ENCODE measurements at regions not wholly inside any gene's neighbourhood (a gene's known extent, or its start where the extent isn't known, plus 50 kb on each side); places are given as distances from the start of the nearest gene placed in this dataset.

GRCh38 chr7:22563621-22564241 is 63.7 kb upstream of the STEAP1B start:
- Histone ChIP-seq H3K36me3 (no peaks in the 10 kb centered on the region), H3K27me3 (no peaks in the 10 kb centered on the region), H3K9me3 (no peaks in the 10 kb centered on the region), H3K4me3 (replicated peaks in 1 of 3) (no peak overlapping the region), H3K4me1 (peaks cover 5 to 52% of the 10 kb centered on the region in 2 donors), H3K27ac (peak overlapping the region in 1 of 3 donors; percentile 20)
- DNase-seq = no peak
- intact Hi-C loops (cut with DNase I) = loop anchor here (5.0 kb wide), 3 partner anchors 164 to 494 kb away; partner anchors contain the start of gene IL6
- no peak for TF ChIP-seq POLR2A (IDR thresholded peaks at IDR 0.05)
- no peak for TF ChIP-seq CTCF (IDR thresholded peaks at IDR 0.05)
- 64 to 69% methylated on average over 10 of the region's 11 CpGs for WGBS, 2 donors

GRCh38 chr7:22563032-22563501 is 63.1 kb upstream of the STEAP1B start:
- Histone ChIP-seq H3K9me3 (no peaks in the 10 kb centered on the region), H3K4me1 (peaks cover 5 to 52% of the 10 kb centered on the region in 2 donors)

GRCh38 chr7:22561895-22562593 is 62.1 kb upstream of the STEAP1B start:
- peak; percentile 58 for DNase-seq
- Histone ChIP-seq H3K27ac (peak overlapping the region; percentile 39 to 81 (median 46)), H3K4me1 (peaks cover 5 to 52% of the 10 kb centered on the region in 2 donors), H3K4me3 (replicated peaks in 1 of 3) (no peak overlapping the region), H3K9me3 (no peaks in the 10 kb centered on the region), H3K27me3 (no peaks in the 10 kb centered on the region), H3K36me3 (no peaks in the 10 kb centered on the region)
- intact Hi-C loops (cut with DNase I) = loop anchor here (5.0 kb wide), 3 partner anchors 165 to 495 kb away; partner anchors contain the start of gene IL6
- WGBS, 2 donors = 49 to 54% methylated on average over 5 of the region's 5 CpGs
- TF ChIP-seq CTCF (IDR thresholded peaks at IDR 0.05) (peak in 1 of 6 experiments; percentile 12), POLR2A (IDR thresholded peaks at IDR 0.05) (peak in 1 of 2 donors; percentile 6)

More at GRCh38 chr7:22563032-22563501, 63.1 kb upstream of the STEAP1B start:
- Histone ChIP-seq H3K4me3 (replicated peaks in 1 of 3) (no peak overlapping the region), H3K36me3 (no peaks in the 10 kb centered on the region), H3K27me3 (no peaks in the 10 kb centered on the region), H3K27ac (peak overlapping the region in 1 of 3 donors; percentile 46)
- TF ChIP-seq CTCF (IDR thresholded peaks at IDR 0.05) = no peak
- no peak for TF ChIP-seq POLR2A (IDR thresholded peaks at IDR 0.05)
- DNase-seq = no peak
- 34 to 49% methylated on average over 10 of the region's 10 CpGs for WGBS, 2 donors
- intact Hi-C loops (cut with DNase I) = loop anchor here (5.0 kb wide), 3 partner anchors 164 to 494 kb away; partner anchors contain the start of gene IL6

GRCh38 chr7:22561321-22561811 is 61.4 kb upstream of the STEAP1B start:
- intact Hi-C loops (cut with DNase I) = loop anchor here (5.0 kb wide), 3 partner anchors 166 to 496 kb away; partner anchors contain the start of gene IL6
- 7 to 22% methylated on average over 13 of the region's 13 CpGs for WGBS, 2 donors
- H3K27me3 ChIP-seq = no peaks in the 10 kb centered on the region
- H3K36me3 ChIP-seq = no peaks in the 10 kb centered on the region
- no peak overlapping the region for H3K4me3 ChIP-seq (replicated peaks in 1 of 3)
- no peaks in the 10 kb centered on the region for H3K9me3 ChIP-seq
- TF ChIP-seq POLR2A (IDR thresholded peaks at IDR 0.05) (peak in 1 of 2 donors; percentile 32), CTCF (IDR thresholded peaks at IDR 0.05) (peak in 1 of 6 experiments; percentile 2)
- peak; percentile 90 to 93 for DNase-seq
- H3K4me1 ChIP-seq = peaks cover 5 to 52% of the 10 kb centered on the region in 2 donors
- peak overlapping the region; percentile 39 to 81 (median 46) for H3K27ac ChIP-seq

All from thyroid gland (tissue), 4 donors.